Endothelial cell (in vitro differentiated cells): ENCODE measurements at regions not wholly inside any gene's neighbourhood (a gene's known extent, or its start where the extent isn't known, plus 50 kb on each side); places are given as distances from the start of the nearest gene placed in this dataset.

Source experiments
- DNase-seq: peaks from one replicate; pipeline ENCODE4 v3.0.0; 2021; ENCODE audit warnings: low spot score
- H3K27ac Mint-ChIP-seq: one replicate; pipeline ENCODE4 v1.8.0; 2021; ENCODE audit warnings: mixed read lengths, inconsistent platforms; ENCODE audit not compliant: unreplicated experiment
- H3K27me3 Mint-ChIP-seq: one replicate; pipeline ENCODE4 v1.8.0; 2021; ENCODE audit warnings: mild to moderate bottlenecking, moderate library complexity, mixed read lengths, inconsistent platforms; ENCODE audit not compliant: unreplicated experiment
- H3K36me3 Mint-ChIP-seq: one replicate; pipeline ENCODE4 v1.8.0; 2021; ENCODE audit warnings: mild to moderate bottlenecking, low read depth, mixed read lengths, inconsistent platforms; ENCODE audit not compliant: unreplicated experiment
- H3K4me1 Mint-ChIP-seq: one replicate; pipeline ENCODE4 v1.8.0; 2021; ENCODE audit warnings: mild to moderate bottlenecking, mixed read lengths, inconsistent platforms; ENCODE audit not compliant: unreplicated experiment
- H3K4me3 Mint-ChIP-seq: one replicate; pipeline ENCODE4 v1.8.0; 2021; ENCODE audit warnings: mild to moderate bottlenecking, mixed read lengths, inconsistent platforms; ENCODE audit not compliant: unreplicated experiment
- H3K9me3 Mint-ChIP-seq: one replicate; pipeline ENCODE4 v1.8.0; 2021; ENCODE audit warnings: mixed read lengths, inconsistent platforms; ENCODE audit not compliant: unreplicated experiment
- CTCF ChIP-seq: fragments of 200-600 bp; sonication (generic); IDR thresholded peaks from one replicate; pipeline ENCODE4 v1.5.0; 2021; ENCODE audit warnings: antibody characterized with exemption; ENCODE audit not compliant: unreplicated experiment

GRCh38 chr5:81907012-81907635 is 64.7 kb upstream of the ATG10 start:
- no peaks in the 10 kb centered on the region for H3K4me1 Mint-ChIP-seq
- no peaks in the 10 kb centered on the region for H3K27me3 Mint-ChIP-seq
- no peak overlapping the region for H3K4me3 Mint-ChIP-seq
- no peaks in the 10 kb centered on the region for H3K9me3 Mint-ChIP-seq
- no peaks in the 10 kb centered on the region for H3K36me3 Mint-ChIP-seq
- H3K27ac Mint-ChIP-seq: no peak overlapping the region
- DNase-seq: no peak
- no peak for TF ChIP-seq CTCF

GRCh38 chr5:81906086-81906485 is 65.7 kb upstream of the ATG10 start:
- Mint-ChIP-seq H3K4me3 (no peak overlapping the region), H3K27me3 (no peaks in the 10 kb centered on the region), H3K36me3 (no peaks in the 10 kb centered on the region), H3K9me3 (no peaks in the 10 kb centered on the region), H3K27ac (no peak overlapping the region), H3K4me1 (no peaks in the 10 kb centered on the region)
- no peak for TF ChIP-seq CTCF
- DNase-seq: no peak

GRCh38 chr5:81904861-81905260 is 67.0 kb upstream of the ATG10 start:
- H3K9me3 Mint-ChIP-seq: no peaks in the 10 kb centered on the region
- TF ChIP-seq CTCF: no peak
- H3K27me3 Mint-ChIP-seq: no peaks in the 10 kb centered on the region
- DNase-seq: no peak
- H3K4me3 Mint-ChIP-seq: no peak overlapping the region
- H3K36me3 Mint-ChIP-seq: no peaks in the 10 kb centered on the region
- H3K27ac Mint-ChIP-seq: no peak overlapping the region
- H3K4me1 Mint-ChIP-seq: no peaks in the 10 kb centered on the region

- H3K27ac Mint-ChIP-seq: no peak overlapping the region
- no peaks in the 10 kb centered on the region for H3K4me1 Mint-ChIP-seq
- no peak for TF ChIP-seq CTCF
- no peak for DNase-seq
- H3K4me3 Mint-ChIP-seq: no peak overlapping the region
- no peaks in the 10 kb centered on the region for H3K36me3 Mint-ChIP-seq
- H3K9me3 Mint-ChIP-seq: no peaks in the 10 kb centered on the region
- no peaks in the 10 kb centered on the region for H3K27me3 Mint-ChIP-seq
Measured at GRCh38 chr5:81904166-81904565, 67.7 kb upstream of the ATG10 start.

- no peak for TF ChIP-seq CTCF
- no peak overlapping the region for H3K27ac Mint-ChIP-seq
- H3K4me3 Mint-ChIP-seq: no peak overlapping the region
- no peaks in the 10 kb centered on the region for H3K4me1 Mint-ChIP-seq
- DNase-seq: no peak
- H3K9me3 Mint-ChIP-seq: no peaks in the 10 kb centered on the region
- H3K36me3 Mint-ChIP-seq: no peaks in the 10 kb centered on the region
- H3K27me3 Mint-ChIP-seq: no peaks in the 10 kb centered on the region
Measured at GRCh38 chr5:81901586-81901985, 70.2 kb upstream of the ATG10 start.
